HG03139 (cell line): ENCODE measurements at regions not wholly inside any gene's neighbourhood (a gene's known extent, or its start where the extent isn't known, plus 50 kb on each side); places are given as distances from the start of the nearest gene placed in this dataset.

Source experiments
- ATAC-seq: cut with Tn5 transposase; IDR thresholded peaks from one replicate; pipeline ENCODE4 v1.9.1; 2021; ENCODE audit not compliant: unreplicated experiment

- ATAC-seq = no peak
Measured at GRCh38 chr16:86390335-86390734, 120.0 kb upstream of the FOXF1 start.

- ATAC-seq = no peak
Measured at GRCh38 chr16:86391486-86391885, 118.8 kb upstream of the FOXF1 start.

GRCh38 chr16:86391984-86392383, 118.3 kb upstream of the FOXF1 start:
- no peak for ATAC-seq

GRCh38 chr16:86392436-86393152, 117.7 kb upstream of the FOXF1 start:
- no peak for ATAC-seq

- ATAC-seq = no peak
Measured at GRCh38 chr16:86393907-86394626, 116.3 kb upstream of the FOXF1 start.

- no peak for ATAC-seq
Measured at GRCh38 chr16:86395477-86395876, 114.8 kb upstream of the FOXF1 start.

- no peak for ATAC-seq
Measured at GRCh38 chr16:86396422-86396821, 113.9 kb upstream of the FOXF1 start.

GRCh38 chr16:86396901-86397311, 113.4 kb upstream of the FOXF1 start:
- no peak for ATAC-seq

GRCh38 chr16:86398201-86398600, 112.1 kb upstream of the FOXF1 start:
- ATAC-seq = no peak

- no peak for ATAC-seq
Measured at GRCh38 chr16:86398622-86399021, 111.7 kb upstream of the FOXF1 start.

- no peak for ATAC-seq
Measured at GRCh38 chr16:86401126-86401525, 109.2 kb upstream of the FOXF1 start.

GRCh38 chr16:86403085-86403484, 107.2 kb upstream of the FOXF1 start:
- no peak for ATAC-seq

- no peak for ATAC-seq
Measured at GRCh38 chr16:86403541-86404163, 106.7 kb upstream of the FOXF1 start.

GRCh38 chr16:86404678-86405077, 105.6 kb upstream of the FOXF1 start:
- no peak for ATAC-seq

- ATAC-seq = no peak
Measured at GRCh38 chr16:86405319-86405718, 105.0 kb upstream of the FOXF1 start.

- no peak for ATAC-seq
Measured at GRCh38 chr16:86406056-86406455, 104.3 kb upstream of the FOXF1 start.

- ATAC-seq = no peak
Measured at GRCh38 chr16:86408685-86409084, 101.6 kb upstream of the FOXF1 start.

- ATAC-seq = no peak
Measured at GRCh38 chr16:86410081-86410480, 100.2 kb upstream of the FOXF1 start.

GRCh38 chr16:86410529-86410928, 99.8 kb upstream of the FOXF1 start:
- no peak for ATAC-seq

- ATAC-seq = no peak
Measured at GRCh38 chr16:86411897-86412296, 98.4 kb upstream of the FOXF1 start.

- no peak for ATAC-seq
Measured at GRCh38 chr16:86414991-86415740, 95.2 kb upstream of the FOXF1 start.
